SK-N-SH (cell line): ENCODE measurements at regions not wholly inside any gene's neighbourhood (a gene's known extent, or its start where the extent isn't known, plus 50 kb on each side); places are given as distances from the start of the nearest gene placed in this dataset.
"Not testable (repeated sequence)": the region's sequence is repeated elsewhere in the genome, so short reads cannot be mapped to it uniquely, and the experiment has no call there.

Experiments
- CTCF ChIA-PET: fragments of 300-600, 350-600 bp; formaldehyde crosslinking; extraction: SDS; loops from one replicate; lab custom pipeline; 2021; lab: Yijun Ruan, JAX
- POLR2A ChIA-PET: fragments of 350-600 bp; sonication (Branson Sonifier 250); formaldehyde crosslinking; extraction: SDS; loops from one replicate; lab custom pipeline; 2020; ENCODE audit warnings: antibody characterized with exemption, inconsistent platforms; lab: Yijun Ruan, JAX
- DNase-seq: peaks from one replicate; pipeline ENCODE4 v3.0.0; 2012
- H2AFZ ChIP-seq: fragments of 200-600 bp; sonication (generic); 2 replicates; pipeline ENCODE4 v1.8.1; 2016; ENCODE audit warnings: antibody characterized with exemption, mild to moderate bottlenecking, low read depth
- H3F3A ChIP-seq: fragments of 200-600 bp; sonication (generic); replicated peaks from 2 replicates; pipeline ENCODE3; 2016; ENCODE audit warnings: antibody characterized with exemption, mild to moderate bottlenecking; ENCODE audit not compliant: insufficient read depth
- H3K27ac ChIP-seq, 2 experiments: fragments of 200-500 bp in 1 of 2; fragments of 200-600 bp in 1 of 2; sonication (Bioruptor generic) in 1 of 2; sonication (generic), shearing (Covaris generic) in 1 of 2; 2 replicates each; pipeline versions ENCODE4 v1.5.1 to v1.6.1; 2014 to 2016; ENCODE audit warnings: low read depth in 2 of 2, inconsistent platforms in 1 of 2, low read length in 1 of 2, mild to moderate bottlenecking in 1 of 2, mixed read lengths in 1 of 2
- H3K27me3 ChIP-seq: fragments of 200-600 bp; sonication (generic), shearing (Covaris generic); 2 replicates; pipeline ENCODE4 v1.6.1; 2016; ENCODE audit warnings: mixed run types; ENCODE audit not compliant: insufficient read depth
- H3K36me3 ChIP-seq, 2 experiments: fragments of 200-500 bp in 1 of 2; fragments of 200-600 bp in 1 of 2; sonication (Bioruptor generic) in 1 of 2; sonication (generic) in 1 of 2; replicated peaks in 1 of 2; 2 replicates each; pipeline versions ENCODE3 to v1.5.1; 2014 to 2016; ENCODE audit warnings: low read length in 1 of 2, mild to moderate bottlenecking in 1 of 2; ENCODE audit not compliant: insufficient read depth in 2 of 2, control insufficient read depth in 1 of 2
- H3K4me1 ChIP-seq, 2 experiments: fragments of 200-500 bp in 1 of 2; fragments of 200-600 bp in 1 of 2; sonication (Bioruptor generic) in 1 of 2; sonication (generic), shearing (Covaris generic) in 1 of 2; 2 replicates each; pipeline versions ENCODE4 v1.5.1 to v1.6.1; 2014 to 2016; ENCODE audit warnings: low read depth in 1 of 2, low read length in 1 of 2, mixed run types in 1 of 2; ENCODE audit not compliant: insufficient read depth in 2 of 2, control insufficient read depth in 1 of 2
- H3K4me2 ChIP-seq: fragments of 200-600 bp; sonication (generic), shearing (Covaris generic); 2 replicates; pipeline ENCODE4 v1.6.1; 2017; ENCODE audit warnings: mixed run types
- H3K4me3 ChIP-seq, 2 experiments: fragments of 200-500 bp in 1 of 2; fragments of 200-600 bp in 1 of 2; sonication (Bioruptor generic) in 1 of 2; sonication (generic), shearing (Covaris generic) in 1 of 2; 2 replicates each; pipeline versions ENCODE4 v1.5.1 to v1.8.1; 2014 to 2016; ENCODE audit warnings: low read depth in 2 of 2, inconsistent platforms in 1 of 2, low read length in 1 of 2, mild to moderate bottlenecking in 1 of 2, mixed read lengths in 1 of 2, moderate library complexity in 1 of 2
- H3K79me2 ChIP-seq: fragments of 200-600 bp; sonication (generic); 2 replicates; pipeline ENCODE4 v1.8.1; 2017; ENCODE audit warnings: mild to moderate bottlenecking; ENCODE audit not compliant: insufficient read depth
- H3K9ac ChIP-seq: fragments of 200-600 bp; sonication (generic); 2 replicates; pipeline ENCODE4 v1.6.1; 2017; ENCODE audit warnings: mixed run types
- H3K9me2 ChIP-seq: fragments of 200-600 bp; sonication (generic); 2 replicates; pipeline ENCODE4 v1.6.1; 2017; ENCODE audit warnings: mixed run types
- H3K9me3 ChIP-seq: fragments of 200-600 bp; sonication (generic); 2 replicates; pipeline ENCODE4 v1.6.1; 2017; ENCODE audit warnings: mixed run types, mild to moderate bottlenecking, moderate library complexity
- H4K20me1 ChIP-seq: fragments of 200-600 bp; sonication (generic); 2 replicates; pipeline ENCODE4 v1.6.1; 2017; ENCODE audit warnings: mild to moderate bottlenecking, mixed run types; ENCODE audit not compliant: insufficient read depth
- CHD2 ChIP-seq: fragments of 150-350 bp; IDR thresholded peaks from 2 replicates; pipeline ENCODE4 v1.6.1; 2018; ENCODE audit warnings: low read length; ENCODE audit not compliant: partially characterized antibody
- FOXJ3 ChIP-seq: sonication (generic); formaldehyde crosslinking; IDR thresholded peaks from 2 replicates; pipeline ENCODE4 v1.5.1; 2020; ENCODE audit warnings: mild to moderate bottlenecking, missing genetic modification reagents
- NFIC ChIP-seq: IDR thresholded peaks from 2 replicates; pipeline ENCODE4 v1.4.0; 2012; ENCODE audit warnings: borderline replicate concordance
- RCOR1 ChIP-seq: fragments of 150-350 bp; IDR thresholded peaks from 2 replicates; pipeline ENCODE4 v1.6.1; 2017; ENCODE audit warnings: antibody characterized with exemption, low read length
- RXRA ChIP-seq: IDR thresholded peaks from 2 replicates; pipeline ENCODE4 v1.4.0; 2012; ENCODE audit warnings: low read depth, mild to moderate bottlenecking, borderline replicate concordance
- SIN3A ChIP-seq: IDR thresholded peaks from 2 replicates; pipeline ENCODE4 v1.6.1; 2012; ENCODE audit warnings: low read depth, mild to moderate bottlenecking, low read length, moderate library complexity, borderline replicate concordance
- YY1 ChIP-seq: IDR thresholded peaks from 2 replicates; pipeline ENCODE4 v1.4.0; 2012; ENCODE audit warnings: low read depth, mild to moderate bottlenecking
- WGBS: methylation state at CpG from one replicate; pipeline ENCODE4 v1.1.6; 2017; ENCODE audit warnings: low lambda C conversion rate; 5-methylcytosine and 5-hydroxymethylcytosine counted together
- TF ChIP-seq, protein P1 (sequence below): IDR thresholded peaks from 2 replicates; pipeline ENCODE4 v1.4.0; 2012; ENCODE audit warnings: low read depth
- TF ChIP-seq, protein P2 (sequence below): IDR thresholded peaks from 2 replicates; pipeline ENCODE4 v1.4.0; 2012; ENCODE audit warnings: low read depth, borderline replicate concordance
- TF ChIP-seq, protein P3 (sequence below): fragments of 150-350 bp; IDR thresholded peaks from 2 replicates; pipeline ENCODE4 v1.6.1; 2017; ENCODE audit warnings: antibody characterized with exemption, low read length, low read depth, borderline replicate concordance
- TF ChIP-seq, protein P4 (sequence below): fragments of 150-350 bp; IDR thresholded peaks from 2 replicates; pipeline ENCODE4 v1.6.1; 2016; ENCODE audit warnings: mild to moderate bottlenecking, low read depth, low read length

DNA sequence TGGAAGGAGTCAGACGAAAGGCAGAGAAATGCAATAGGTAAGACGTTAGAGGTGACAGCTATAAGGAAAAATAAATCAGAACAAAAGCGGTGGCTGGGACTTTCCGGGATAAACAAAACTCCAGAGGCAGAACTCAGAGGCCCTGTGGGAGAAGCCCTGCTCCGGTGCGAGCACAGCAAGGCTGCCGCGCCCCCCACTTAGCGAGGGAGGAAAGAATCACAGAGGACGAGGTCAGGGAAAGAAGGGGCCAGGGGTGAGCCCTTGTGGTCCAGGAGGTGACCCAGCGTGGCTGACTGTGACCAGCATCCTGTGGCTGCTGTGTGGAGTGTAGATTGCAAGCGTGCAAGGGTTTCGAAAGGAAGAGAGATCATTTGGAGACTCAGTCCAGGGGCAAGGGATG is 591.8 kb upstream of the ADARB2 start:
- Histone ChIP-seq H3K36me3 (no peaks in the 10 kb centered on the region), H3K79me2 (no peaks in the 10 kb centered on the region), H3K9ac (no peak overlapping the region), H2AFZ (no peak overlapping the region), H3F3A (no peaks in the 10 kb centered on the region), H3K4me2 (no peak overlapping the region), H3K4me1 (peaks cover 0 to 3% of the 10 kb centered on the region in 2 experiments; a peak in 2 of 4 replicates), H3K27me3 (no peaks in the 10 kb centered on the region), H3K27ac (no peak overlapping the region), H3K9me3 (no peaks in the 10 kb centered on the region), H3K9me2 (no peaks in the 10 kb centered on the region), H4K20me1 (no peaks in the 10 kb centered on the region), H3K4me3 (no peak overlapping the region)
- DNase-seq: no peak
- ChIA-PET POLR2A (no interaction called here), CTCF (no interaction called here)
- no peak for TF ChIP-seq YY1
- TF ChIP-seq FOXJ3 (CRISPR knock-in tag): no peak
- TF ChIP-seq, protein P1, sequence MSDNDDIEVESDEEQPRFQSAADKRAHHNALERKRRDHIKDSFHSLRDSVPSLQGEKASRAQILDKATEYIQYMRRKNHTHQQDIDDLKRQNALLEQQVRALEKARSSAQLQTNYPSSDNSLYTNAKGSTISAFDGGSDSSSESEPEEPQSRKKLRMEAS: no peak
- no peak for TF ChIP-seq NFIC
- TF ChIP-seq, protein P2, sequence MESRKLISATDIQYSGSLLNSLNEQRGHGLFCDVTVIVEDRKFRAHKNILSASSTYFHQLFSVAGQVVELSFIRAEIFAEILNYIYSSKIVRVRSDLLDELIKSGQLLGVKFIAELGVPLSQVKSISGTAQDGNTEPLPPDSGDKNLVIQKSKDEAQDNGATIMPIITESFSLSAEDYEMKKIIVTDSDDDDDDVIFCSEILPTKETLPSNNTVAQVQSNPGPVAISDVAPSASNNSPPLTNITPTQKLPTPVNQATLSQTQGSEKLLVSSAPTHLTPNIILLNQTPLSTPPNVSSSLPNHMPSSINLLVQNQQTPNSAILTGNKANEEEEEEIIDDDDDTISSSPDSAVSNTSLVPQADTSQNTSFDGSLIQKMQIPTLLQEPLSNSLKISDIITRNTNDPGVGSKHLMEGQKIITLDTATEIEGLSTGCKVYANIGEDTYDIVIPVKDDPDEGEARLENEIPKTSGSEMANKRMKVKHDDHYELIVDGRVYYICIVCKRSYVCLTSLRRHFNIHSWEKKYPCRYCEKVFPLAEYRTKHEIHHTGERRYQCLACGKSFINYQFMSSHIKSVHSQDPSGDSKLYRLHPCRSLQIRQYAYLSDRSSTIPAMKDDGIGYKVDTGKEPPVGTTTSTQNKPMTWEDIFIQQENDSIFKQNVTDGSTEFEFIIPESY: no peak
- no peak for TF ChIP-seq RXRA
- WGBS: 62% methylated on average over 13 of the region's 13 CpGs

DNA sequence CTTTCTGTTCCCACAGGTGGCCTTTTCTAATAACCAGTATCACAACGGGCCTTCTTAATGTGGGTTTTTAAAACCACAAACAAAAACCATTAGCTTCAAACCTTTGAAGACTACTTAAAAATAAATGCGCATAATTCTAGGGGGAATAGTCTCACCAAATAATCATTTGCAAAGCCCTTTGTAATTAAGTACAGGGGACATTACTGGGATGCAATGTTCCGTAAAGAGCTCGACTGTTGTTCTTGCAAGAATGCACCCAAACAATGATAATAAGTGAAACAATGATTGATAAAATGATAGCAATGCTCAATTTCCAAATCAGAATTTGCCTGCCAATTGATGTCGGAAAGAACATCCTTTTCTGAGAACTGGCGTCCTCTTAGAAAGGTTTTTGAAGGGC is 589.1 kb upstream of the ADARB2 start:
- no peaks in the 10 kb centered on the region for H3K9me2 ChIP-seq
- H3K4me1 ChIP-seq: no peaks in the 10 kb centered on the region
- H4K20me1 ChIP-seq: no peaks in the 10 kb centered on the region
- CTCF ChIA-PET: interaction anchor here (0.6 to 1.0 kb wide), 2 partner anchors 9 to 14 kb away, joined by 3 to 4 read pairs; no protein-coding TSS in a partner anchor
- H3K27me3 ChIP-seq: no peaks in the 10 kb centered on the region
- H3K4me3 ChIP-seq: no peak overlapping the region
- no peak overlapping the region for H3K4me2 ChIP-seq
- H3K9ac ChIP-seq: no peak overlapping the region
- no peaks in the 10 kb centered on the region for H3K79me2 ChIP-seq
- POLR2A ChIA-PET: no interaction called here
- no peak for TF ChIP-seq CHD2
- TF ChIP-seq, protein P3, sequence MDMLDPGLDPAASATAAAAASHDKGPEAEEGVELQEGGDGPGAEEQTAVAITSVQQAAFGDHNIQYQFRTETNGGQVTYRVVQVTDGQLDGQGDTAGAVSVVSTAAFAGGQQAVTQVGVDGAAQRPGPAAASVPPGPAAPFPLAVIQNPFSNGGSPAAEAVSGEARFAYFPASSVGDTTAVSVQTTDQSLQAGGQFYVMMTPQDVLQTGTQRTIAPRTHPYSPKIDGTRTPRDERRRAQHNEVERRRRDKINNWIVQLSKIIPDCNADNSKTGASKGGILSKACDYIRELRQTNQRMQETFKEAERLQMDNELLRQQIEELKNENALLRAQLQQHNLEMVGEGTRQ: no peak
- TF ChIP-seq RCOR1: no peak
- TF ChIP-seq, protein P4, sequence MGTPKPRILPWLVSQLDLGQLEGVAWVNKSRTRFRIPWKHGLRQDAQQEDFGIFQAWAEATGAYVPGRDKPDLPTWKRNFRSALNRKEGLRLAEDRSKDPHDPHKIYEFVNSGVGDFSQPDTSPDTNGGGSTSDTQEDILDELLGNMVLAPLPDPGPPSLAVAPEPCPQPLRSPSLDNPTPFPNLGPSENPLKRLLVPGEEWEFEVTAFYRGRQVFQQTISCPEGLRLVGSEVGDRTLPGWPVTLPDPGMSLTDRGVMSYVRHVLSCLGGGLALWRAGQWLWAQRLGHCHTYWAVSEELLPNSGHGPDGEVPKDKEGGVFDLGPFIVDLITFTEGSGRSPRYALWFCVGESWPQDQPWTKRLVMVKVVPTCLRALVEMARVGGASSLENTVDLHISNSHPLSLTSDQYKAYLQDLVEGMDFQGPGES: no peak
- TF ChIP-seq NFIC: no peak
- TF ChIP-seq SIN3A: no peak
- no peaks in the 10 kb centered on the region for H3K36me3 ChIP-seq
- H2AFZ ChIP-seq: no peak overlapping the region
- DNase-seq: no peak
- WGBS: 39% methylated on average over 6 of the region's 6 CpGs
- H3K27ac ChIP-seq: no peak overlapping the region
- no peaks in the 10 kb centered on the region for H3F3A ChIP-seq
- H3K9me3 ChIP-seq: no peaks in the 10 kb centered on the region

DNA sequence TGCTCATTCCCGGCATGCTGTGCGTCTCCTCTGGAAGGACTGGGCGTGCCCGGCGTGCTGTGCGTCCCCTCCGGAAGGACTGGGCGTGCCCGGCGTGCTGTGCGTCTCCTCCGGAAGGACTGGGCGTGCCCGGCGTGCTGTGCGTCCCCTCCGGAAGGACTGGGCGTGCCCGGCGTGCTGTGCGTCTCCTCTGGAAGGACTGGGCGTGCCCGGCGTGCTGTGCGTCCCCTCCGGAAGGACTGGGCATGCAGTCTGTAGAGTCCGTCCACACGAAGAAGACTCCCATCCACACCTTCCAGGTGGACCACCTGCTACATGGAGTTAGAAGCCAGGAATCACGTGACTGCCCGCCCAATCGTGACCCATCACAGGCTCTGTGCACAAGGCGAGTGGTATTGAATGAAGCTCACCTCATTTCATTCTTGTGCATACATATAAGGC is 577.7 kb upstream of the ADARB2 start:
- H3K4me3 ChIP-seq, H3K9ac ChIP-seq, H3K79me2 ChIP-seq, H2AFZ ChIP-seq, H3K9me2 ChIP-seq, H3K9me3 ChIP-seq, H3F3A ChIP-seq, CTCF ChIA-PET, DNase-seq, POLR2A ChIA-PET, H4K20me1 ChIP-seq, H3K4me1 ChIP-seq, H3K27me3 ChIP-seq, H3K27ac ChIP-seq, H3K4me2 ChIP-seq, H3K36me3 ChIP-seq: not testable (repeated sequence)
- 63% methylated on average over 10 of the region's 32 CpGs for WGBS
